ENCODE measurements at regions not wholly inside any gene's neighbourhood (a gene's known extent, or its start where the extent isn't known, plus 50 kb on each side); places are given as distances from the start of the nearest gene placed in this dataset.

GRCh38 chr3:34183114-34183513, 384.7 kb downstream of the PDCD6IP start:
- DNase-seq (ENCODE audit: low read depth) = no peak

- DNase-seq (ENCODE audit: low read depth) = no peak
Measured at GRCh38 chr3:34183611-34184340, 385.3 kb downstream of the PDCD6IP start.

GRCh38 chr3:34185301-34185700, 386.9 kb downstream of the PDCD6IP start:
- DNase-seq (ENCODE audit: low read depth) = no peak

- no peak for DNase-seq (ENCODE audit: low read depth)
Measured at GRCh38 chr3:34189133-34189532, 390.7 kb downstream of the PDCD6IP start.

- DNase-seq (ENCODE audit: low read depth) = no peak
Measured at GRCh38 chr3:34196914-34197313, 398.5 kb downstream of the PDCD6IP start.

- DNase-seq (ENCODE audit: low read depth) = no peak
Measured at GRCh38 chr3:34198309-34198708, 399.9 kb downstream of the PDCD6IP start.

- DNase-seq (ENCODE audit: low read depth) = no peak
Measured at GRCh38 chr3:34200576-34200975, 402.1 kb downstream of the PDCD6IP start.

- no peak for DNase-seq (ENCODE audit: low read depth)
Measured at GRCh38 chr3:34202975-34203374, 404.5 kb downstream of the PDCD6IP start.

GRCh38 chr3:34203386-34203785, 405.0 kb downstream of the PDCD6IP start:
- DNase-seq (ENCODE audit: low read depth) = no peak

- no peak for DNase-seq (ENCODE audit: low read depth)
Measured at GRCh38 chr3:34207002-34207401, 408.6 kb downstream of the PDCD6IP start.

GRCh38 chr3:34207806-34208205, 409.4 kb downstream of the PDCD6IP start:
- DNase-seq (ENCODE audit: low read depth) = no peak

- DNase-seq (ENCODE audit: low read depth) = no peak
Measured at GRCh38 chr3:34212175-34212574, 413.7 kb downstream of the PDCD6IP start.

GRCh38 chr3:34212656-34213055, 414.2 kb downstream of the PDCD6IP start:
- no peak for DNase-seq (ENCODE audit: low read depth)

- DNase-seq (ENCODE audit: low read depth) = no peak
Measured at GRCh38 chr3:34213478-34213877, 415.0 kb downstream of the PDCD6IP start.

- DNase-seq (ENCODE audit: low read depth) = no peak
Measured at GRCh38 chr3:34216711-34217335, 418.4 kb downstream of the PDCD6IP start.

- no peak for DNase-seq (ENCODE audit: low read depth)
Measured at GRCh38 chr3:34218706-34219385, 420.4 kb downstream of the PDCD6IP start.

GRCh38 chr3:34219556-34219955, 421.1 kb downstream of the PDCD6IP start:
- no peak for DNase-seq (ENCODE audit: low read depth)

- no peak for DNase-seq (ENCODE audit: low read depth)
Measured at GRCh38 chr3:34225821-34226366, 427.5 kb downstream of the PDCD6IP start.

GRCh38 chr3:34229876-34230275, 431.4 kb downstream of the PDCD6IP start:
- DNase-seq (ENCODE audit: low read depth) = no peak

GRCh38 chr3:34235096-34235495, 436.7 kb downstream of the PDCD6IP start:
- no peak for DNase-seq (ENCODE audit: low read depth)

- no peak for DNase-seq (ENCODE audit: low read depth)
Measured at GRCh38 chr3:34237946-34238345, 439.5 kb downstream of the PDCD6IP start.

- DNase-seq (ENCODE audit: low read depth) = no peak
Measured at GRCh38 chr3:34238407-34238806, 440.0 kb downstream of the PDCD6IP start.

- no peak for DNase-seq (ENCODE audit: low read depth)
Measured at GRCh38 chr3:34239287-34239686, 440.9 kb downstream of the PDCD6IP start.
